ENCODE measurements at regions not wholly inside any gene's neighbourhood (a gene's known extent, or its start where the extent isn't known, plus 50 kb on each side); places are given as distances from the start of the nearest gene placed in this dataset.

GRCh38 chr7:131225619-131226513 lies 101.8 kb upstream of the MKLN1 start:
- DNase-seq (ENCODE audit: low spot score in 2 of 2) (no peak), FAIRE-seq (no peak)

GRCh38 chr7:131226514-131226865 lies 101.2 kb upstream of the MKLN1 start:
- FAIRE-seq: no peak
- DNase-seq (ENCODE audit: low spot score in 2 of 2): no peak

- FAIRE-seq: no peak
- no peak for DNase-seq (ENCODE audit: low spot score in 2 of 2)
Observed at GRCh38 chr7:131231381-131232220, 96.1 kb upstream of the MKLN1 start.

GRCh38 chr7:131232768-131233167 lies 94.9 kb upstream of the MKLN1 start:
- FAIRE-seq (no peak), DNase-seq (ENCODE audit: low spot score in 2 of 2) (no peak)

GRCh38 chr7:131233193-131233592 lies 94.5 kb upstream of the MKLN1 start:
- DNase-seq (ENCODE audit: low spot score in 2 of 2) (no peak), FAIRE-seq (no peak)

GRCh38 chr7:131234719-131235488 lies 92.8 kb upstream of the MKLN1 start:
- DNase-seq (ENCODE audit: low spot score in 2 of 2) (no peak), FAIRE-seq (no peak)

- DNase-seq (ENCODE audit: low spot score in 2 of 2) (peak in 1 of 2 donors; percentile 54), FAIRE-seq (no peak)
Observed at GRCh38 chr7:131235489-131236317, 92.0 kb upstream of the MKLN1 start.

- DNase-seq (ENCODE audit: low spot score in 2 of 2): no peak
Observed at GRCh38 chr7:131236318-131236672, 91.4 kb upstream of the MKLN1 start.

GRCh38 chr7:131238347-131238931 lies 89.2 kb upstream of the MKLN1 start:
- no peak for FAIRE-seq

More at GRCh38 chr7:131236318-131236672, 91.4 kb upstream of the MKLN1 start:
- no peak for FAIRE-seq

GRCh38 chr7:131241386-131241785 lies 86.3 kb upstream of the MKLN1 start:
- DNase-seq (ENCODE audit: low spot score in 2 of 2) (no peak), FAIRE-seq (no peak)

More at GRCh38 chr7:131238347-131238931, 89.2 kb upstream of the MKLN1 start:
- no peak for DNase-seq (ENCODE audit: low spot score in 2 of 2)

GRCh38 chr7:131242123-131242650 lies 85.5 kb upstream of the MKLN1 start:
- DNase-seq (ENCODE audit: low spot score in 2 of 2): no peak
- no peak for FAIRE-seq

- FAIRE-seq (no peak), DNase-seq (ENCODE audit: low spot score in 2 of 2) (no peak)
Observed at GRCh38 chr7:131244259-131244852, 83.3 kb upstream of the MKLN1 start.

GRCh38 chr7:131249003-131249402 lies 78.7 kb upstream of the MKLN1 start:
- FAIRE-seq: no peak
- peak in 1 of 2 donors; percentile 27 for DNase-seq (ENCODE audit: low spot score in 2 of 2)

GRCh38 chr7:131249483-131249882 lies 78.2 kb upstream of the MKLN1 start:
- no peak for FAIRE-seq

GRCh38 chr7:131250331-131250730 lies 77.3 kb upstream of the MKLN1 start:
- FAIRE-seq (no peak), DNase-seq (ENCODE audit: low spot score in 2 of 2) (no peak)

More at GRCh38 chr7:131249483-131249882, 78.2 kb upstream of the MKLN1 start:
- DNase-seq (ENCODE audit: low spot score in 2 of 2): no peak

- DNase-seq (ENCODE audit: low spot score in 2 of 2): no peak
- FAIRE-seq: no peak
Observed at GRCh38 chr7:131251371-131251770, 76.3 kb upstream of the MKLN1 start.

- FAIRE-seq: no peak
- no peak for DNase-seq (ENCODE audit: low spot score in 2 of 2)
Observed at GRCh38 chr7:131252976-131253375, 74.7 kb upstream of the MKLN1 start.

GRCh38 chr7:131254211-131254610 lies 73.5 kb upstream of the MKLN1 start:
- FAIRE-seq (no peak), DNase-seq (ENCODE audit: low spot score in 2 of 2) (no peak)

- FAIRE-seq: no peak
- no peak for DNase-seq (ENCODE audit: low spot score in 2 of 2)
Observed at GRCh38 chr7:131255242-131255641, 72.4 kb upstream of the MKLN1 start.

All from frontal cortex (tissue), 3 donors.